ENCODE measurements at regions not wholly inside any gene's neighbourhood (a gene's known extent, or its start where the extent isn't known, plus 50 kb on each side); places are given as distances from the start of the nearest gene placed in this dataset.

GRCh38 chr7:1362301-1362700 lies 97.0 kb downstream of the MICALL2 start:
- TF ChIP-seq CTCF (IDR thresholded peaks at IDR 0.05 in 4 of 5, conservative IDR thresholded peaks at IDR 0.05 in 1 of 5) (no peak), POLR2A (IDR thresholded peaks at IDR 0.05) (no peak)

Data from gastrocnemius medialis (tissue), 4 donors.